Lower lobe of right lung (tissue), 2 donors: ENCODE measurements at regions not wholly inside any gene's neighbourhood (a gene's known extent, or its start where the extent isn't known, plus 50 kb on each side); places are given as distances from the start of the nearest gene placed in this dataset.

Experiments
- ATAC-seq, 2 donors: fragments of 200-7000 bp; cut with Tn5 transposase; one replicate each; pipeline ENCODE4 v1.9.1; 2020 to 2022; ENCODE audit warnings: mild to moderate bottlenecking in 2 of 2, moderate library complexity in 2 of 2
- DNase-seq: peaks from one replicate; pipeline ENCODE4 v3.0.0-alpha.2; 2020
- H3K27ac ChIP-seq: fragments of 200-600 bp; one replicate; pipeline ENCODE4 v1.8.0; 2022
- H3K27me3 ChIP-seq: fragments of 200-600 bp; one replicate; pipeline ENCODE4 v1.8.0; 2022; ENCODE audit warnings: low read depth
- H3K36me3 ChIP-seq: fragments of 200-600 bp; one replicate; pipeline ENCODE4 v1.8.0; 2022; ENCODE audit warnings: mild to moderate bottlenecking
- H3K4me1 ChIP-seq: fragments of 200-600 bp; one replicate; pipeline ENCODE4 v1.8.0; 2022
- H3K4me3 ChIP-seq: fragments of 200-600 bp; one replicate; pipeline ENCODE4 v1.8.0; 2022; ENCODE audit warnings: mild to moderate bottlenecking
- H3K9me3 ChIP-seq: fragments of 200-600 bp; one replicate; pipeline ENCODE4 v1.8.0; 2022
- intact Hi-C: fragments of 100-400 bp; cut with DNase I; formaldehyde crosslinking; loops from one replicate; pipeline ENCODE4 v1.11.0; 2022
- TF ChIP-seq, protein P1 (sequence below): fragments of 200-600 bp; IDR thresholded peaks from one replicate; pipeline ENCODE4 v1.8.0; 2022; ENCODE audit warnings: antibody characterized with exemption, mild to moderate bottlenecking
- donor health status: DM: no; HTN: yes; CAD: no; lungs with severe emphysema.

DNA sequence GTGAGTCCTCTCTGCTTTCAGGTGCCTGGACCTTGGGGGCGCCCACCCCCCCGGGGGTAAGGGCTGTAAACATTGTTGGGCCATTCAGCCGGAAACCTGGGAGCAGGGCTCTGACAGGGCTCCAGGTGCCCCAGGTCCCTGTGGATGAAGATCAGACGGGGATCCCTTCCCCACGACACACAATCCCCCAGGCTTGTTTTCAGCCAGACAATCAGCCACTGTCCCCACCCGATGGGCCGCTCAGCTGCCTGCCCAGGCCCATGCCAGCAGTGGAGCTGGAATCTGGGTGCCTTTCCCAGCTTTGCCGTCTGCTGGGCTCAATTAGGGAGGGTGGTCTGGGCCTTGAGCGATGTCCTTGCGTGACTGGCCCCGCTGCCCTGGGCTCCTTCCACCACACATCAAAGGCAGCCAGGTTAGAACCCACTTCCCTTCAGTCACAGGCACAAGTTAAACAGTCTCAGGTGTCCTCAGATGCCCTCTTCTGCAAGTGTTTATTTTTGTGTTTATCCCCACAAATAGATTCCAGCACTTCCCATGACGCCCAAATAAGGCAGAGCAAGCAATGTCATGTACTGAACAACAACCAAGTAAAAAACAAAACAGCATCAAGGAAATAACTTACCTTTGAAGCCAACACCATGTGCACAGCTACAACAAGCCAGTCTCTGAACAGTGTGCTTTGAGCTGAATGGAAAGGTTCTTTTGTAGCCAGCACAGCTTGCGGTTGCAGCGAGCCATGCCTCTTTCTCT, 77.0 kb upstream of the ALDH1A3 start:
- DNase-seq = no peak
- H3K4me3 ChIP-seq = no peak overlapping the region
- no peak overlapping the region for H3K27ac ChIP-seq
- H3K27me3 ChIP-seq = no peaks in the 10 kb centered on the region
- TF ChIP-seq, protein P1, sequence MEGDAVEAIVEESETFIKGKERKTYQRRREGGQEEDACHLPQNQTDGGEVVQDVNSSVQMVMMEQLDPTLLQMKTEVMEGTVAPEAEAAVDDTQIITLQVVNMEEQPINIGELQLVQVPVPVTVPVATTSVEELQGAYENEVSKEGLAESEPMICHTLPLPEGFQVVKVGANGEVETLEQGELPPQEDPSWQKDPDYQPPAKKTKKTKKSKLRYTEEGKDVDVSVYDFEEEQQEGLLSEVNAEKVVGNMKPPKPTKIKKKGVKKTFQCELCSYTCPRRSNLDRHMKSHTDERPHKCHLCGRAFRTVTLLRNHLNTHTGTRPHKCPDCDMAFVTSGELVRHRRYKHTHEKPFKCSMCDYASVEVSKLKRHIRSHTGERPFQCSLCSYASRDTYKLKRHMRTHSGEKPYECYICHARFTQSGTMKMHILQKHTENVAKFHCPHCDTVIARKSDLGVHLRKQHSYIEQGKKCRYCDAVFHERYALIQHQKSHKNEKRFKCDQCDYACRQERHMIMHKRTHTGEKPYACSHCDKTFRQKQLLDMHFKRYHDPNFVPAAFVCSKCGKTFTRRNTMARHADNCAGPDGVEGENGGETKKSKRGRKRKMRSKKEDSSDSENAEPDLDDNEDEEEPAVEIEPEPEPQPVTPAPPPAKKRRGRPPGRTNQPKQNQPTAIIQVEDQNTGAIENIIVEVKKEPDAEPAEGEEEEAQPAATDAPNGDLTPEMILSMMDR = no peak
- no peaks in the 10 kb centered on the region for H3K9me3 ChIP-seq
- no peaks in the 10 kb centered on the region for H3K4me1 ChIP-seq
- peak in 1 of 2 donors; percentile 34 for ATAC-seq
- no peaks in the 10 kb centered on the region for H3K36me3 ChIP-seq
- intact Hi-C loops = no loop called here

DNA sequence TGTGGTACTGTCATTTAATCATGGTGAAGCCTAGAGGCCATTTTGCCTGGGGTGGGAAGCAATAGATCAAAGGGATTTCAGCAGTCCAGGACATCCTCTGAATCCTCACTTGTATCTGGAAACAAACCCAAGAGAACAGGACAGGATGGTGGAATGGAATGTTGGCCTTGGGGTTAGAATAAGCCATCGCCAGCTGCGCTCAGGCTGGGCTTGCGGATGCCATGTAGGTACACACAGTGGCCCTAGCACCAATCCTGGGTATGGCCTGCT, 76.5 kb upstream of the ALDH1A3 start:
- no peak overlapping the region for H3K4me3 ChIP-seq
- DNase-seq (no peak), ATAC-seq (no peak)
- TF ChIP-seq, protein P1 = no peak
- no peaks in the 10 kb centered on the region for H3K36me3 ChIP-seq
- H3K27me3 ChIP-seq = no peaks in the 10 kb centered on the region
- no peaks in the 10 kb centered on the region for H3K9me3 ChIP-seq
- intact Hi-C loops = no loop called here
- H3K27ac ChIP-seq = no peak overlapping the region
- no peaks in the 10 kb centered on the region for H3K4me1 ChIP-seq

DNA sequence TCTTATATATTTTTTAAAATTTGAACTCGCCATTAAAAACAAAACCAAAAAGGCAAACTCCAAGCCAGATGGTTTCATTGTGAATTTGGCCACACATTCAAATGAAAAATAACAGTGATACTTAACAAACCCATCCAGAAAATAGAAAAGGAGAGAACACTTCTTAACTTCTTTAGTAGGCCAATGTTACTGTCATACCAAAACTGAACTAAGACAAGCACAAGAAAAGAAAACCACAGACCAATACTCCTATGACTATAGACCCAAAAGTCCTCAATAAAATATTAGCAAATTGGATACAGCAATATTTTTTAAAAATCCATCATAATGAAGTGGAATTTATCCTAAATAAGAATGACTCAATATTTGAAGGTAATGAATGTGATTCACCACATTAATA, 73.5 kb upstream of the ALDH1A3 start:
- intact Hi-C loops = no loop called here
- no peak overlapping the region for H3K4me3 ChIP-seq

DNA sequence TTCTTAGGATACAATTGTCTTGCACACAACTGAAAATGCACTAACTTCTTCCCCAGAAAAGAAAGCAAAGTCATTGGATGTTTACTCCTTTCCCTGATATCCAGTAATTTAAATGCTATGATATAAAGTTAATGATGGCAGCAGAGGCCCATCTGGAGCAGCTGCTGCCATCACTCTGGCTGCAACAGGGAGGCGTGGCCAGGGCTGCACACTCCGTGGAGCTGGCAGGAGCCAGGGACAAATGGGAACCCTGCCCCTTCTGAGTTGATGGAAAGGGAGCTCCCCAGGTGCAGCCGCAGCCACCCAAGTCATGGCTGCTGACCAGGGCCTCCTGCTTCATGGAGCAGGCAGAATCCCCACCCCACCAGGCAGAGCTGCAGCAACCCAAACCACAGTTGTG, 72.6 kb upstream of the ALDH1A3 start:
- H3K36me3 ChIP-seq = no peaks in the 10 kb centered on the region
- no peaks in the 10 kb centered on the region for H3K4me1 ChIP-seq
- no peaks in the 10 kb centered on the region for H3K27me3 ChIP-seq
- DNase-seq (no peak), ATAC-seq (no peak)
- H3K4me3 ChIP-seq = no peak overlapping the region
- H3K27ac ChIP-seq = no peak overlapping the region
- intact Hi-C loops = no loop called here
- no peaks in the 10 kb centered on the region for H3K9me3 ChIP-seq
- TF ChIP-seq, protein P1 = no peak

More for the DNA sequence above, 73.5 kb upstream of the ALDH1A3 start:
- Histone ChIP-seq H3K9me3 (no peaks in the 10 kb centered on the region), H3K27ac (no peak overlapping the region), H3K4me1 (no peaks in the 10 kb centered on the region), H3K36me3 (no peaks in the 10 kb centered on the region), H3K27me3 (no peaks in the 10 kb centered on the region)
- DNase-seq (no peak), ATAC-seq (no peak)
- TF ChIP-seq, protein P1 = no peak

DNA sequence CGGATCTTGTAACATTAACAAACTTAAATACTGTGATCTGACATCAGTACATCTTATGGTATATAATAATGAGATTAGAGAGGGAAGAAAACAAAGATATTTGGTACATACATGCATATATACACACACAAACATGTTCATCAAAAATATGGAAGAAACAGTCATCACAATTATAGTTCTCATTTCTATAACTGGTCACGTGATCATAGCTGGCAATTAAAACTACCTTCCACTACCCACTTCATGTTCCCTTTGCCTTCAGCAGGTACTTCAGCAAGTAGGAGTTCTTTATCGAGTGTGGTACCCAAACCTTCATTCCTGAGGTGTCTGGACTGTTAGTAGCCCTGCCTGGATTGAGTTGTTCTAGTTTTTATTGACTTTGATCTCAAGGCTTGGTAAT, 70.9 kb upstream of the ALDH1A3 start:
- ATAC-seq (no peak), DNase-seq (no peak)
- Histone ChIP-seq H3K4me3 (no peak overlapping the region), H3K27ac (no peak overlapping the region), H3K36me3 (no peaks in the 10 kb centered on the region), H3K9me3 (no peaks in the 10 kb centered on the region), H3K4me1 (no peaks in the 10 kb centered on the region), H3K27me3 (no peaks in the 10 kb centered on the region)
- TF ChIP-seq, protein P1 = no peak
- intact Hi-C loops = no loop called here
